GM12875 (cell line): ENCODE measurements at regions not wholly inside any gene's neighbourhood (a gene's known extent, or its start where the extent isn't known, plus 50 kb on each side); places are given as distances from the start of the nearest gene placed in this dataset.
A peak's percentile ranks its signal among the peaks of the same experiment; 100 is the strongest.

Experiments used
- H3K4me3 ChIP-seq: one replicate; pipeline ENCODE4 v1.5.1; 2011; ENCODE audit warnings: low read depth, low read length, control low read depth
- TF ChIP-seq, protein P1 (sequence below): IDR thresholded peaks from 2 replicates; pipeline ENCODE4 v1.5.1; 2011; ENCODE audit warnings: low read depth, mild to moderate bottlenecking, control low read depth, inconsistent platforms, low read length, moderate library complexity, borderline replicate concordance; ENCODE audit not compliant: insufficient read depth

GRCh38 chr16:82384017-82384416 is 214.0 kb upstream of the MPHOSPH6 start:
- no peak overlapping the region for H3K4me3 ChIP-seq
- TF ChIP-seq, protein P1, sequence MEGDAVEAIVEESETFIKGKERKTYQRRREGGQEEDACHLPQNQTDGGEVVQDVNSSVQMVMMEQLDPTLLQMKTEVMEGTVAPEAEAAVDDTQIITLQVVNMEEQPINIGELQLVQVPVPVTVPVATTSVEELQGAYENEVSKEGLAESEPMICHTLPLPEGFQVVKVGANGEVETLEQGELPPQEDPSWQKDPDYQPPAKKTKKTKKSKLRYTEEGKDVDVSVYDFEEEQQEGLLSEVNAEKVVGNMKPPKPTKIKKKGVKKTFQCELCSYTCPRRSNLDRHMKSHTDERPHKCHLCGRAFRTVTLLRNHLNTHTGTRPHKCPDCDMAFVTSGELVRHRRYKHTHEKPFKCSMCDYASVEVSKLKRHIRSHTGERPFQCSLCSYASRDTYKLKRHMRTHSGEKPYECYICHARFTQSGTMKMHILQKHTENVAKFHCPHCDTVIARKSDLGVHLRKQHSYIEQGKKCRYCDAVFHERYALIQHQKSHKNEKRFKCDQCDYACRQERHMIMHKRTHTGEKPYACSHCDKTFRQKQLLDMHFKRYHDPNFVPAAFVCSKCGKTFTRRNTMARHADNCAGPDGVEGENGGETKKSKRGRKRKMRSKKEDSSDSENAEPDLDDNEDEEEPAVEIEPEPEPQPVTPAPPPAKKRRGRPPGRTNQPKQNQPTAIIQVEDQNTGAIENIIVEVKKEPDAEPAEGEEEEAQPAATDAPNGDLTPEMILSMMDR, result no peak

- TF ChIP-seq, protein P1, result no peak
- H3K4me3 ChIP-seq, result no peak overlapping the region
These were observed 212.5 kb upstream of the MPHOSPH6 start for GRCh38 chr16:82382521-82382920.

GRCh38 chr16:82379551-82379950 is 209.5 kb upstream of the MPHOSPH6 start:
- TF ChIP-seq, protein P1, result no peak
- no peak overlapping the region for H3K4me3 ChIP-seq

DNA sequence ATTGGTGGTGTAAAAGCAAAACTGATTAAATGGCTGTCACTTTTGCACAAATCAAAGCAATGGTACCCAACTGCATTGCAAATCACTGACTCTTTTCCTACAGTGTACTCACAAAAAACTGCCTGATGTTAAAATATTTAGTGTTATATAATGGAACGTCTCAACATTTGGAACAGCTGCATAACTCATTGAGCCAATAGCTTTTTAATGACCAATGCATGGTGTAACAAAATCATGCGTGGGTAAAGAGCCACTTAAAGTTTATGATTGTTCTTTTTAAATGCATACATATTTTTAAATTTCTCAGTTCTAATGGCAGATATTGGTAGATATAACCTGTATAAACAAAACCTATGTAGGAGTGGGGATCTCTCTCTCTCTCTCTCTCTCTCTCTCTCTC is 204.0 kb upstream of the MPHOSPH6 start:
- H3K4me3 ChIP-seq, result no peak overlapping the region
- TF ChIP-seq, protein P1, result no peak

DNA sequence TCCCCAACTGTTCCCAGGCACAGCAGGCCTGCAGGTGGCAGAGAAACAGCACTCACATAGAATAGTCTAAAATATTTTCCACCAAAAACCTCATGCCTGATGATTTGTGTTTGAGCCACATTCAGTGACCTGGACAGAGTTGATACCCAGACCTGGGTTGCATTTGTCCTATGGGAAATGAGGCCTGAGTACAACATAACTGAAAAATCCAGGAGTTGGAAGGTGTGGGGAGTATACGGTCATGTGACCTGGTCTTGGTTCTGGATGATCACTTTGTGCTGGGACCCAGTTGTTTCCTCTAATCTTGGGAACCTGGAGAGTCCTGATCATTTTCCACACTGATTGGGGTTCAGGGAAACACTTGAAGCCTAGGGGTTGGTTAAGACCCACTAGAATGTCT is 200.3 kb upstream of the MPHOSPH6 start:
- TF ChIP-seq, protein P1, result no peak
- H3K4me3 ChIP-seq, result no peak overlapping the region

GRCh38 chr16:82368041-82368440 is 198.0 kb upstream of the MPHOSPH6 start:
- no peak overlapping the region for H3K4me3 ChIP-seq
- TF ChIP-seq, protein P1, result peak; percentile 41; the same call in 1 of the 2 replicates

- TF ChIP-seq, protein P1, result no peak
- no peak overlapping the region for H3K4me3 ChIP-seq
These were observed 196.4 kb upstream of the MPHOSPH6 start for GRCh38 chr16:82366462-82366861.
